Activated CD4-positive, alpha-beta T cell treated with anti-CD3 and anti-CD28 coated beads for 24 hours (primary cell): ENCODE measurements at regions not wholly inside any gene's neighbourhood (a gene's known extent, or its start where the extent isn't known, plus 50 kb on each side); places are given as distances from the start of the nearest gene placed in this dataset.
"Not testable (repeated sequence)": the region's sequence is repeated elsewhere in the genome, so short reads cannot be mapped to it uniquely, and the experiment has no call there.

Source experiments
- DNase-seq, 2 donors: peaks; one replicate each; pipeline ENCODE4 v3.0.0-alpha.2; 2020; ENCODE audit warnings: low read depth in 2 of 2

DNA sequence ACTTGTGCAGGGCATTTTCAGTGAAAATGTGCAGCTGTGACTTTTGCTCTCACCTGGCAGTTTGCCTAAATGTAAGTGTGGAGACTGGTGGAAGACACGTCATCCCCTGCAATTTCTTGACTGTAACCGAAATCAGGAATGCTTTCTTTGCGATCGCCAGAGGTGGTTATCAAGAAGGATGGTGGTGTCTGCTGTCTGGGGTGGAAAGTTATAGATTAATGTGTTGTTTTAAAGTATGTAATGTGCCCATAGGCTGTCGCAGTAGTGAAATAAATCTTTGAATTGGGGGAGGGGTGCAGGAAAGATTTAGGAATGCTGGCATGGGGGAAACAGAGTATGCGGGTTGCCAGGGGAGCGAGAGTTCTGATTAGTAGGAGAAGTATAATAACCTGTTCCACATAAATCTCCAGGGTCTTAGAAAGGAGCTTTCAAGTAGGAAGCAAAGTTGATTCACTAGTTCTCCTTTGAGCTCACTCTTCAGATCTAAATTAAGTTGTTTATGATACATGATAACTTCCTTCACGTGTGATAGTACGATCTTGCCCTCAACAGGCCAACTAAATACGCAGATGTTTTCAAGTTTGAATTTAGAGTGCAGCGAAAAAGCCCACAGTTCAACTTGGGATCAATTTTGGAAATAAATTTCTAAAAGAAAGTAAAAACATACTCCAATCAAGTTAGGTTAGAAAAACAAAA is 1520.0 kb upstream of the SLC10A2 start:
- no peak for DNase-seq

DNA sequence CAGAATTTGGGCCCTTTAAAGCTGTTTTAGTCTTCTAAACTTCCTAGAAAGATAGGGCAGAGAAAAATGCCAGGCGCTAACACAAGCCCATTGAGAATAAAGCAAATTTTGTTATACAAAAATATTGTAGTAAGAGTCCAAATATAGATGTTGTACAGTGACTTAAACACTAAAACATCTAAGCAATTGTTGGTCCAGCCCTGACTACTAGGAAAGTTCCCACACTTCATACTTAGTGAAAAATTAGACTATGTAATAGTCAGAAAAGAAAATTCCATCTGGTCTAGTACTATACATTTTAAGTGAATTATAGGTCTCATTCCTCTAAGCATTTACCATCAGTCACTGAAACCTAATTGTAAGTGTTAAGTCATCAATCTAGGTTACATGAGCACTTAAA is 1518.3 kb upstream of the SLC10A2 start:
- DNase-seq = no peak

DNA sequence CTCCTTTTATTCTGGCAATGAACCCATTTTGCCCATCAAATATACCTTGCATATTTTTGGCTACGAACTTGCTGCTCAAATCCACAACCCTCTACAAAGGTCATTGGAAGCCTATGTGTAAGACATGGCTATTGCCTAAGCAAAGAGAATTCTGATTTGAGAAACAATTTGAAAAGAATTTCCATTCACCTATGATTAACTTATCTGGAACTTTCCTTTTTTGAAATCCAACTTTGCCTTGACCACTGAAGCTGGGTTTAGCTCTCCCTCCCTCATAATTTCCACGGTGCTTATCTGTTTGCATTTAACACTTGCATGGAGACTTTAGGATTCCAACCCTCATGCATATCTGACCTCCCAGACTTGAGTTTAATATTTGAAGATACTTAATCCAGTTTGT is 1514.7 kb upstream of the SLC10A2 start:
- DNase-seq = no peak

DNA sequence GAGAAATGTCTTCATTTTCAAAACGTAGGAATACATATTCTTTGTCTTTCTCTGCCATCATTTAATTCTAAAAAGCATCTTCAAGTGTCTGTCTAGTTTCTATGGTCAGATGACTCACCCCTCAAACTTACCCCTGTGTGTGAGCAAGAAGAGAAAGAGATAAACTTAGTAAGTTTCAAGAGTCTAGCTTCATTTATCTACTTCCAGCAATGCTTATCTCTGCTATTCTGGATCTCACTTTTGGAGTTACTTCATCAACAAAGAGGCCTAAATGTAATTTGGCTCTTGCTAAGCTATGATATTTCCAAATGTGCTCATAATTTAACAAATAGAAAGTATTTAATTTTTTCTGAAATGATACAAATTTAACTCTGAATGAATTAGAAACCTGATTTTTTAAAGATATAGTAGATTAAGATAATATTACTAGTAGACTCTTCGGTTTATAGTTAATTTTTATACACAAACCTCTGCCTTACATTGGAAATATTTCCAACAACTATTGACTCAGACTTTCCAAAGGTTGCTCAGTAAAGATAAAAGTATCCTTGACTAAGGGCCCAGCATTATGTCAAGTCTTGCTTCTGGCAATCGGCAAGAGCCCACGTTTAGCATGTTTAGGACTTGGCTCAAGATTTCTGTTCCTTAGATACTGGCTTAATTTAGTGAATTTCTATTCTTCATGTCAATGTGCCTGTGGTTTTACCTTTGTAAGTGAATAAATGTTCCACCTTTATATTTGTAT is 1511.0 kb upstream of the SLC10A2 start:
- no peak for DNase-seq

DNA sequence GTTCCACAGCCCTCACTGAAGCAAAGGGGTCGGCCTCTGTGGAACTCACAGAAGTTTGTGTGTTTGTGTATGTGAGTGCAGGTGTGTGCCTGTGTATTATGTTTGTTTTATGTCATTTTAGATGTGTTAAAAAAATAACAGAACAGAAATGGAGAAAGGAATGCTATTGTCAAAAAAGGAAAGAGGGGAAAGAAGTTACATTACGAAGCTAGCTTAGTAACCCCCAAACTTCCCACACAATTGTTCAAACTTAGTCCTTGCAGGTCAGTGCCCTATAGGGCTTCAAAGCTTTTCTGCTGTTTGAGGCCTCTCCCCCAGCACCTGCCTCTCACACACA is 1505.6 kb upstream of the SLC10A2 start:
- DNase-seq = no peak

DNA sequence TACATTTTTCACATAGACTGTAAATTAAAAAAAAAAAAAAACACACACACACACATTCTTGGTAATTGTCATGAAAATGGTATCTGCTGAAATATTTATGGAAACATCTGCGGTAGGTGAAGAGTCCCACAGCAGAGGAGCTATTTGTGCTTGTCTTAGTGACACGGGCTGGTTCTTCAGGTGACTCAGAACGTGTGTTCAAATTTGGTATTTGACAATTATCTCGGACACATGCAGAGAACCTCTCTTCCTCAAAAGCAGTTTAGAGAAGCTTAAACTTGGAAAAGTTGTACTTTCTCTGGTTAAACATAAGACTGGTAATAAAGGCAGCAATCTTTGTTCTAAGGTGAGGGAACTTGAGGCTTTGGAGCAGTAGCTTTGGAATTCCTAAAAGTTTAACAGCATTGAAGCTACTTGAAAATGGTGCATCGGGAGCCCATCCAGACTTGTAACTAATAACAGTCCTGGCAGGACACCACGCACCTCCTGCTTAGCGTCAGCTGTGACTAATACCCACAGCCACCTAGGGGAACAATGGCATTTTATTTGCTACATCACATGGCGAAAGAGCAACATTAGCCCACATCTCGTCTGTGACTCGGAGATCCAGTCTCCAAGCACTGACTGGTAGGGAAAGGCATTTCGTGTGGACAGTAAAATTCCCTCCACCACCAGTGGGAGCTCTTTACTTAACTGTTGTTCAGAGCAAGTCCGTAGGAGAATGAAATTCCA is 1505.1 kb upstream of the SLC10A2 start:
- DNase-seq = no peak

DNA sequence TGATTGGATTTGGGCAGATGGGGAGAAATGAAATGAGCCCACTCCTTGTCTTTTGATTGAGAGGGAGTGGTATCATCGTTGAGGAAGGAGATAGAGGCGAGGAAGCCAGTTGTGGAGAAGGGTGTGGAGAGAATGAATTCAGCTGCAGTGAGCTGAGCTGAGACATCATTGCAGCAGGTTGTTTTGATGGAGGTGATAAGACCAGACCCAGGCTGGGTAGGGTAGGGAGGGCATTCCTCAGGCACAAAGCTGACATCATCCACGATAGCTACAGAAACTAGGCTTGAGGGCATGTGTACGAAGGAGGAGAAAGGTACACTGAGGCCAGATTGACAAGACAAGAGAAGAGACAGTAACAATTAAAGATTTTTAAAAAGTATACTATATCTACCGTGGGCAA is 1500.9 kb upstream of the SLC10A2 start:
- DNase-seq = no peak

DNA sequence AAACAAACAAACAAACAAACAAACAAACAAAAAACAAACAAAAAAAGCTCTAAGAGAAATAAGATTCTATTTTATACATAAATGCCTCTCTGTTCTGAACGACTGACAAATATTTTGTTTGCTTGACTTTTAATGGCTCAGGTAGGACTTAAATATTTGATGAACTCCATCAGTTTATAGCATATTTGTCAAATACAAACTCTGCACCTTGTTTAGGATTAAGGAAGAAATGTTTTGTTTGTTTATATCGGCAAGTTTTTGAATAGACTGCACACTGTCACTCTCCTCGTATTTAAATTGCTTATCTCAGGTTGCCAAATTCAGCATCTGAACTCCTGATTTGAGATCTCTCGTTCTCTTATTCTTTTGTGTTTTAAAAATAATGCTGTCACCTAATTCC is 1499.7 kb upstream of the SLC10A2 start:
- no peak for DNase-seq

DNA sequence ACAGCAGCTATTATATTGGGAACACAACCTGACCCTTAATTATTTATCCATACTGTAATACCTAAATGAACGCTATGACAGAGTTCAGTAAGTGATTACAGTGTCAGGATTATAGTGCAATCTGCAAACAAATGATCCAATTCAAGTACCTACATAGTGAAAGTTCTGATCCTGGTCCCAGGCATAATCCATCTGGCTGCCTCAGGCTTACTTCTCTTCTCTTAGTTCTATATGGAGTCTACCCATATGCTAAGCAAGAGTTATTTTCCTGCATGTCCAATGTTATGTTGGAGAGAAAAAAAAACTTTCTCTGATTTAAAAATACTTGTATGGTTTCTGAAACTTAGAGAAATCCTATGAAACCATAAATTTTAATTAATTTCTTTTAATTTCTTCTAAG is 1487.7 kb upstream of the SLC10A2 start:
- DNase-seq = no peak

DNA sequence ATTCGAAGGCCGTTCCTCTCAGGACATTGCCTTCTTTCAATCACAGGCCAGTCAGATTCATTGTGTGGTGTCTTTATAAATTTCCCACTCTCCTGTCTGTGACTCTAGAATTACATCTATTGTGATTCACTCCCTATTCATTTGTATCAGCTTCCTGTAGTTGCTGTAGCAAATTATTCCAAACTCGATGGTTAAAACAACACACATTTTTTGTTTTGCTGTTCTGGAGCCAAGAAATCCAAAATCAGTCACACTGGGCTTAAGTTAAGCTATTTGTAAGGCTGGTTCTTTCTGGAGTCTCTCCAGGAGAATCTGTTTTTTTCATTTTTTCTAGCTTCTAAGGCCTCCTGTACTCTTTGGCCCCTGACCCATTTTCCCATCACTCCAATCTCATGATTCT is 1487.0 kb upstream of the SLC10A2 start:
- DNase-seq = no peak

DNA sequence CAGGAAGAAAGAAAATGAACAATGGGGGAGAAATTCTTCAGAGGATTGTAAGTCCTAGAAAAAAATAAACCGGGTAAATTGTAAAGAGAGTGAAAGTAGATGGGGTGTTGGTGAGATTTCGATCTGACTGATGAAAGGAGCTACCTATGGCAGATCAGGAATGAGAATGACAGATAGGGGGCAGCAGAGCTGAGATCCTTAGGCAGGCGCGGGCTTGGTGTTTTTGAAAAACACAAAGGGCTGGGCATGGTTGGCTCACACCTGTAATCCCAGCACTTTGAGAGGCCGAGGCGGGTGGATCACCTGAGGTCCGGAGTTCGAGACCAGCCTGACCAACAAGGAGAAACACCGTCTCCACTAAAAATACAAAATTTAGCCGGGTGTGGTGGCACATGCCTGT is 1468.6 kb upstream of the SLC10A2 start:
- DNase-seq = no peak

DNA sequence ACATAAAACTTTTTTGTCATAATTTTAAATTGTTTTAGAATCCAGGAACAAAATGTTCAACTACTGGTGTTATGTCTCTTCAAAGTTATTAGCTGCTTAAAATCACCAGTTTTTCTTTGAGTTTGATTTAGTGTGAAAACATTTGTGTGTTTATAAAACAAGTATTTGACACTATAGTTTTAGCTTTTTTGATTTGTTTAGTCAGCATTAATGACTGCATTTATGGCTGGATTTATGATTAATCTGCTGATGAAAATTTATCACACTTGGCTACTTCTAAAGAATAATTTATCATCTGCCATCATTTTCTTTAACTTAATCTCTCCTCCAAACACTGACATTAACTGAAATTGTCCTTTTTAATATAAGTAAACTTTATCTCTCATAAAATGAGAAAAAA is 1465.9 kb upstream of the SLC10A2 start:
- no peak for DNase-seq

DNA sequence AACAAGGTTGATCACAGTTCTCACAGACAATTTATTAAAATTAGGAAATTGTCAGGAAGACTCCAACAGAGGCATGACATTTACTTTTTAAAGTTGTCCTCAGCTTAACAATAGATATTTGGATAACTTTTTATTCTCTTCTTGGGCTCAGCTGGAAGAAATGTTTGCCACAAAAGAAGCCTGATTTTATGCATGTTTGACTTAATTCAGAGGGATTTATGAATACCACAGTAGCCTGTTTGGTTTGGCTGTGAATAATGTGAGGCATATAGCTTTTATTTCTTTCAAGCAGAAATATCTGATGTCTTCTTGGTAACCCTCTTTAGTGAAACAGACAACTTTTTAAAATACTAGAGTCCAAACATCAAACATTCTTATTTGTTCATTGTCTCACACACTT is 1464.5 kb upstream of the SLC10A2 start:
- DNase-seq = no peak

DNA sequence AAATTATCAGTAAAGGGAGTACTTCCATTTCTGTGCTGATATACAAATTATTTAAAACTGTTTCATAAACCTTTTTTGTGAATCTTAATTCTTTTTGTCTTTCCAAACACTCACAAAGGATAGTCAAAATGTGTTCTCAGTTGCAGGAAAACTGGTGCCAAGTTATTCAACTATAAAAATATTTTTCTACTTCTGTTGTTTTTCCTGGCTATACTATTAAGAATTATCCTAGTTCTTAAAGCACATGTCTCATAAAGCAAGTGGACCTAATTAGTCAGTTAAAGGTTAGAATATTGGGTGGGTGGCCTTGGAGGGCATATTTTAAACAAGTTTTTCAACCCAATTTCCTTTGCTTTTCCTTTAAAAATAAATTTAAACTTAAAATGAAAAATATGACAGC is 1460.3 kb upstream of the SLC10A2 start:
- DNase-seq = no peak

DNA sequence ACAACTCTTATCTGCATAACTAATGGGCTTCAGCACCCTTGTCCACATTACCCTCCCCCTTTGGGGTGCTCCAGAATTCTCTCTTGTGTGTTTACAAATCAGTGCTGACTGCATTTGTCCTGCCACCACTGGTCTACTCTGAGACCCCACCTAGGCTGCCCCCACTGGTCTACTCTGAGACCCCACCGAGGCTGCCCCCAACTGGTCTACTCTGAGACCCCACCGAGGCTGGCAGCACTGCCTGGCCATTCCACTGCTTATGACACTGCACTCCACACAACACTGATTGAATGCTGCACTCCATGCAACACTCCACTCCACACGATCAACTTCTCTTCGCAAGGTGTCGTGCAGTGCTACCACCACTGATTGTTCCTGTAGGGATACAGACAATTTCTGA is 1459.2 kb upstream of the SLC10A2 start:
- DNase-seq = no peak

DNA sequence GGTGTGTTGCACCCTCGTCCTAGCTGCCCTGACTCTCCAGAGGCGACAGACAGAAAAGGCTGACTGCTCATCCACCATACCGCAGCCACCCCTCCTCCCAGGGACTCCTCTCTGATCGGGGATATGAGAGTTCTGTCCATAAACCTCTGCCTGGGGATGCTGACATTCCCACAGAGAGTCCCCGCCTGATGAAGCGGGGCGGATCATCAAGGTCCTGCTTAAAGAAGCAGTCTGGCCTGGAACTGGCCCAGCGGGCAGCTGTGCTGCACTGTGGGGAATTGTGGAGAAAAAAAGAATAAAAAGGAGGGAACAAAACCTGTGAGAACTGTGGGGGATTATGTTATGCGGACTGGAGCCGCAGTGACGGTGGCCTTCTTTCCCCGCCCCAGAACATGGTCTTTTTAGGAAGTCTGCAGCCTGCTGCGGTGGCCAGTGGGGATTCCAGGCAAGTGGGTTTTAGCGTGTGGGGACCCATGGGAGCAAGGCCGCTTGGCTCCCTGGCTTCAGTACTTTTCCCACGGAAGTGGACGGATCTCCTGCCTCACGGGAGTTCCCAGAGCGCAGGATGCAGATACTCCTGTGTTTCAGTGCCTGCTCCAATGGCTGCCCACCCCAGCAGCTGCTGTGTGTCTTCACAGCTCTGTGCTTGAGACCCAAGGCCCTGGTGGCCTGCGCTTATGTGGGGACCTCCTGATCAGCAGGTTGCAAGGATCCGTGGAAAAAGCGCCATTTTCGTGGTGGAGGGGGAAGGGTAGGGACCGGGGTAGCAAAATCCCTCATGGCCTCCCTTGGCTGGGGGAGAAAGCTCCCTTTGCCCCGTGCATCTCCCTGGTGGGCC is 1456.2 kb upstream of the SLC10A2 start:
- DNase-seq = no peak

DNA sequence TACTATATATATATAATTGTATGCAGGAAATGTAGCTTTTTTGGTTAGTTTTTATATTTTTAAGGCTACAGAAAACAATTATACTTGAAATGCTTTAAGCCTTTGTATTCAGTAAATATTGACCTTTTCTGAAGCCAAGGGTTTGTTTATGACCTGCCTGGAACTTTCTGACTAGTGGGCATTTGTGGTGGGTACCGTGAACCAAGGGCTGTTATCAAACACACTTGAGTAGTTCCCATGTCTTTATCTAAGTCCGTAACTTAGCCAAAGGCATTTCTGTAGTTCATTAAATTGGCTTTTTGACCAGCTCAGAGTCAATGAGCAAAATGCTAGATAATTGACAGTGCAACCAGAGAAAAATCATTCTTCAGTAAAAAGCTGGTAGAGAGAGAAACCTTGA is 1444.2 kb upstream of the SLC10A2 start:
- DNase-seq = no peak

DNA sequence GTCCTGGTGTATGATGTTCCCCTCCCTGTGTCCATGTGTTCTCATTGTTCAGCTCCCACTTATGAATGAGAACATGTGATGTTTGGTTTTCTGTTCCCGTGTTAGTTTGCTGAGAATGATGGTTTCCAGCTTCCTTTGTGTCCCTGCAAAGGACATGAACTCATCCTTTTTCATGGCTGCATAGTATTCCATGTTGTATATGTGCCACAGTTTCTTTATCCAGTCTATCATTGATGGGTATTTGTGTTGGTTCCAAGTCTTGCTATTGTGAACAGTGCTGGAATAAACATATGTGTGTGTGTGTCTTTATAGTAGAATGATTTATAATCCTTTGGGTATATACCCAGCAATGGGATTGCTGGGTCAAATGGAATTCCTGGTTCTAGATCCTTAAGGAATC is 1427.3 kb upstream of the SLC10A2 start:
- not testable (repeated sequence) for DNase-seq

DNA sequence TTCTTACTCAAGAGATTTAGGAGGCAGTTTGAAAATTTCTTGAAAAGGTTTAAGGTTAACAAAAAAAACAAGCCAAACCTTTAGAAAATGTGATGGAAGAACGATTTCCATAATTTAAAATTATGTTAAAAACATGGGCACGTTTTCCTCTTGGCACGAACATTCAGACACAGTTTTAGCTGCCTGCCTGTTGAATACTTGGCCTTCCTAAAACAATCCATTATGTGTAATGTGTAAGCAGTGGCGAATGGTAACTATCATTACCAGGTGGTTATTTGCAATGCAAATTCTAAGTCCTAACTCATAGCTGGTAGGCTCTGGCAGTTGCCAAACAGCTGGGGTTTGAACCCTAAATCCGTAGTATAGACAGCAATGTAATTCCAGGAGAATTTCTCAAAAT is 1425.7 kb upstream of the SLC10A2 start:
- no peak for DNase-seq

DNA sequence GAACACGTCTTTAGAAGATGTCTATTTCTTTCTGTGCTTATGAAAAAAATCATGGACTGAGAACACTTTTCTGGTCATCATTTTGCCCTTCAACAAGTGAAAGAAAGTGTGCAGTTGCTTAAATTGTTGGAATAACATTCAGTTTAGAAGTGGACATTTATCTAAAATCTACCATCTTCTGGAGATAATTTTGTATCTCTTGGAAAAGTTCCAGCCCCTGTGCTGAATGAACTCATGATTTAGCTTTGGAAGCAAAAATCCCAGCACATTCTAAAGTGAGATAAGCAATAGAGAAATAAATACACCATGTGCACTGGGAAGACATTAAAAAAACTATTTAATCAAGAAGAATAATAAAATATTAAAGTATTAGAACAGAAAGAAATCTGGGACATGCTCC is 1420.8 kb upstream of the SLC10A2 start:
- no peak for DNase-seq

DNA sequence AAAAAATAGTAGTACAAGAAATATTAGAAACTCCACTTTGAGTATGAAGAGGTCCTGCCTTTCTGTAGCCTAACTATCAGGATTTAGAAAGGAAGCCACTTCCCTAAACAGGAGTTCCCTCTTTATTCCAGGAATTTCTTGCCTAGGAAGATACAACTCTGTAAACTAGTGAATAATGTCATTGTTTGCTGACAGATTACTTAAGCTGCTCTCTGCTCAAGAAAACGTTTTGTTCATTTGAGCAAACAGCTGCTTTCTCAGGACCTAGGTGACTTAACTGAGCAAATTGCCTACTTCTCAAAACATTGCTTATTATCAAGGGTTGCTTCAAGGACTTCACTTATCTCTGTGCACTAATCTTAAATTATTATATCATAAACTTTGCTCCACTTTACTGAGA is 1419.4 kb upstream of the SLC10A2 start:
- DNase-seq = no peak

DNA sequence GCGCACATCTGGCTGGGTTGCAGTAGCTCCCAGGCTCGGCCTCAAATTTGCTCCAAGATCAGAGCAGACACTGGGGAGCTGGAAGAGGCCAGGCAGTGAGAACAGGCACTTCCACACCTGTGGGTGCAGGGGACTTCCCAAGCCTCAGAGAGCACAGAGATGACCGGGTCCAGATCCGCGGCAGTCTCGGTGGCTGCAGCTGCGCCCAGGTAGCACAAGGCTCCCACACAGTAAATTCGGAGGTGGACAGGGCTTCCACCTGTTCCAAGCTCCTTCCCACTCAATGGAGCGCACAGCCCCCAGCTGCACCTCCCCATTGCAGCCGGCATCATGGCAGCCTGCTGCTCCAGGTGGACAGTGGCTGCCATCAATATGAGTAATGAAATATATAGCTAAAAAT is 1417.4 kb upstream of the SLC10A2 start:
- no peak for DNase-seq
